Prostate gland (tissue), 2 donors: ENCODE measurements at regions not wholly inside any gene's neighbourhood (a gene's known extent, or its start where the extent isn't known, plus 50 kb on each side); places are given as distances from the start of the nearest gene placed in this dataset.

Experiments
- CTCF ChIP-seq, 4 experiments: fragments of 200-600 bp in 2 of 4; fragments of 450-650 bp in 2 of 4; sonication (generic) in 2 of 4; IDR thresholded peaks; 1 replicate in 3 of 4; 2 replicates in 1 of 4; pipeline ENCODE4 v1.5.1; 2016 to 2019; ENCODE audit warnings: antibody characterized with exemption in 4 of 4, mild to moderate bottlenecking in 2 of 4, moderate library complexity in 2 of 4
- POLR2A ChIP-seq: fragments of 450-650 bp; IDR thresholded peaks from one replicate; pipeline ENCODE4 v1.6.1; 2016; ENCODE audit warnings: antibody characterized with exemption, mild to moderate bottlenecking
- POLR2AphosphoS5 ChIP-seq: sonication (generic); formaldehyde crosslinking; IDR thresholded peaks from one replicate; pipeline ENCODE4 v1.6.1; 2017; ENCODE audit warnings: antibody characterized with exemption

GRCh38 chr4:54363037-54363436 lies 133.9 kb downstream of the PDGFRA start:
- no peak for TF ChIP-seq POLR2A
- no peak for TF ChIP-seq CTCF (IDR thresholded peaks at IDR 0.05)
- no peak for TF ChIP-seq POLR2AphosphoS5
